ENCODE measurements at regions not wholly inside any gene's neighbourhood (a gene's known extent, or its start where the extent isn't known, plus 50 kb on each side); places are given as distances from the start of the nearest gene placed in this dataset.

GRCh38 chr1:175254190-175254589, 61.6 kb upstream of the KIAA0040 start:
- Histone ChIP-seq H3K27ac (ENCODE audit: low read depth in 2 of 2, low read length in 1 of 2) (no peak overlapping the region), H3K79me2 (ENCODE audit: insufficient read depth) (no peaks in the 10 kb centered on the region), H3K4me2 (no peak overlapping the region), H3K9me2 (no peaks in the 10 kb centered on the region), H3K4me3 (ENCODE audit: low read depth in 2 of 2, low read length in 1 of 2) (no peak overlapping the region), H3K27me3 (ENCODE audit: insufficient read depth) (no peaks in the 10 kb centered on the region), H3K9me3 (no peaks in the 10 kb centered on the region), H3K36me3 (replicated peaks in 1 of 2; ENCODE audit: control insufficient read depth in 1 of 2, insufficient read depth in 2 of 2, low read length in 1 of 2) (no peaks in the 10 kb centered on the region), H3K4me1 (ENCODE audit: control insufficient read depth in 1 of 2, insufficient read depth in 2 of 2, low read depth in 1 of 2, low read length in 1 of 2) (no peaks in the 10 kb centered on the region), H3F3A (replicated peaks; ENCODE audit: insufficient read depth) (no peaks in the 10 kb centered on the region), H3K9ac (no peak overlapping the region), H2AFZ (ENCODE audit: low read depth) (no peak overlapping the region), H4K20me1 (ENCODE audit: insufficient read depth) (no peaks in the 10 kb centered on the region)
- no peak for DNase-seq
- ChIA-PET CTCF (interaction anchor here (0.8 to 1.1 kb wide), 2 partner anchors 10 to 212 kb away, joined by 3 read pairs; no protein-coding TSS in a partner anchor), POLR2A (no interaction called here)
- TF ChIP-seq TAF1 (IDR thresholded peaks at IDR 0.05; ENCODE audit: borderline replicate concordance, low read depth, low read length) (no peak), RFX5 (IDR thresholded peaks at IDR 0.05; ENCODE audit: low read length) (no peak), ZBTB33 (IDR thresholded peaks at IDR 0.05; ENCODE audit: borderline replicate concordance, low read depth) (no peak), USF1 (IDR thresholded peaks at IDR 0.05; ENCODE audit: borderline replicate concordance, low read depth) (no peak), NFIC (IDR thresholded peaks at IDR 0.05; ENCODE audit: borderline replicate concordance) (no peak), ELF1 (IDR thresholded peaks at IDR 0.05) (no peak), POLR2AphosphoS5 (IDR thresholded peaks at IDR 0.05; ENCODE audit: low read depth, low read length) (no peak)
- WGBS (ENCODE audit: low lambda C conversion rate), result 13% methylated on average over 1 of the region's 1 CpG

GRCh38 chr1:175252561-175252960, 60.0 kb upstream of the KIAA0040 start:
- no peaks in the 10 kb centered on the region for H3K36me3 ChIP-seq (replicated peaks in 1 of 2; ENCODE audit: control insufficient read depth in 1 of 2, insufficient read depth in 2 of 2, low read length in 1 of 2)
- WGBS (ENCODE audit: low lambda C conversion rate), result 7% methylated on average over 2 of the region's 2 CpGs
- no peaks in the 10 kb centered on the region for H3K9me3 ChIP-seq
- ChIA-PET POLR2A (no interaction called here), CTCF (interaction anchor here (1.5 kb wide), 2 partner anchors 10 to 97 kb away, joined by 3 to 6 read pairs; no protein-coding TSS in a partner anchor)
- no peak overlapping the region for H2AFZ ChIP-seq (ENCODE audit: low read depth)
- H3K27me3 ChIP-seq (ENCODE audit: insufficient read depth), result no peaks in the 10 kb centered on the region
- H3K27ac ChIP-seq (ENCODE audit: low read depth in 2 of 2, low read length in 1 of 2), result no peak overlapping the region
- no peaks in the 10 kb centered on the region for H4K20me1 ChIP-seq (ENCODE audit: insufficient read depth)
- no peak for DNase-seq
- H3K9me2 ChIP-seq, result no peaks in the 10 kb centered on the region
- H3K4me3 ChIP-seq (ENCODE audit: low read depth in 2 of 2, low read length in 1 of 2), result no peak overlapping the region
- no peak overlapping the region for H3K4me2 ChIP-seq
- no peaks in the 10 kb centered on the region for H3K4me1 ChIP-seq (ENCODE audit: control insufficient read depth in 1 of 2, insufficient read depth in 2 of 2, low read depth in 1 of 2, low read length in 1 of 2)
- H3K79me2 ChIP-seq (ENCODE audit: insufficient read depth), result no peaks in the 10 kb centered on the region
- H3K9ac ChIP-seq, result no peak overlapping the region
- no peaks in the 10 kb centered on the region for H3F3A ChIP-seq (replicated peaks; ENCODE audit: insufficient read depth)
- TF ChIP-seq RAD21 (IDR thresholded peaks at IDR 0.05; ENCODE audit: low read length) (no peak), ZBTB33 (IDR thresholded peaks at IDR 0.05; ENCODE audit: borderline replicate concordance, low read depth) (no peak), TEAD4 (IDR thresholded peaks at IDR 0.05; ENCODE audit: borderline replicate concordance, insufficient read depth) (no peak), FOXM1 (IDR thresholded peaks at IDR 0.05; ENCODE audit: low read depth) (no peak), JUND (IDR thresholded peaks at IDR 0.05) (no peak), RXRA (IDR thresholded peaks at IDR 0.05; ENCODE audit: borderline replicate concordance, low read depth) (no peak), YY1 (IDR thresholded peaks at IDR 0.05; ENCODE audit: low read depth) (no peak), CTCF (IDR thresholded peaks at IDR 0.05) (no peak), CHD2 (IDR thresholded peaks at IDR 0.05; ENCODE audit: low read length, partially characterized antibody) (no peak), RFX5 (IDR thresholded peaks at IDR 0.05; ENCODE audit: low read length) (no peak), REST (IDR thresholded peaks at IDR 0.05; ENCODE audit: low read depth, low read length) (no peak), SMC3 (IDR thresholded peaks at IDR 0.05; ENCODE audit: low read depth, low read length) (no peak), MAX (IDR thresholded peaks at IDR 0.05; ENCODE audit: low read depth) (no peak), RCOR1 (IDR thresholded peaks at IDR 0.05; ENCODE audit: low read length) (no peak)
